ENCODE measurements at regions not wholly inside any gene's neighbourhood (a gene's known extent, or its start where the extent isn't known, plus 50 kb on each side); places are given as distances from the start of the nearest gene placed in this dataset.

DNA sequence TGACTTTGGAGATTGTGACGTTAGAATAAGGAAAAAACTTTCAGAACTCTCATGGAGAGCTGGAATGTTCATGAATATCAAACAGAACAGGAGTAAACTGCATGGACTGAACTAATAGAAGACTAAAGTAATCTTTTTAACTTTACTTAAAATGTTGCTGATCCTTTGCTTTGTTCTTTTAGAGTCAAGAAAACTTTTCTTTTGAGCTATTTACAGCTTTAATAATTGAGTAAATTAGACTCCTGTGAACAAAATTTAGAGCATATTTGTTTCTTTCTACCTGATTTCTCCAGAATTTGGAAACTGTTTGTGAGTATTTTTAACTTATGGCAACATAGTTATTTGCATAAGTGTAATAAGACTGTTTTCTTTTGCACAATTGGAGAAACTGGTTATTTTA lies 146.3 kb downstream of the CDCA7 start:
- TF ChIP-seq, protein P1, sequence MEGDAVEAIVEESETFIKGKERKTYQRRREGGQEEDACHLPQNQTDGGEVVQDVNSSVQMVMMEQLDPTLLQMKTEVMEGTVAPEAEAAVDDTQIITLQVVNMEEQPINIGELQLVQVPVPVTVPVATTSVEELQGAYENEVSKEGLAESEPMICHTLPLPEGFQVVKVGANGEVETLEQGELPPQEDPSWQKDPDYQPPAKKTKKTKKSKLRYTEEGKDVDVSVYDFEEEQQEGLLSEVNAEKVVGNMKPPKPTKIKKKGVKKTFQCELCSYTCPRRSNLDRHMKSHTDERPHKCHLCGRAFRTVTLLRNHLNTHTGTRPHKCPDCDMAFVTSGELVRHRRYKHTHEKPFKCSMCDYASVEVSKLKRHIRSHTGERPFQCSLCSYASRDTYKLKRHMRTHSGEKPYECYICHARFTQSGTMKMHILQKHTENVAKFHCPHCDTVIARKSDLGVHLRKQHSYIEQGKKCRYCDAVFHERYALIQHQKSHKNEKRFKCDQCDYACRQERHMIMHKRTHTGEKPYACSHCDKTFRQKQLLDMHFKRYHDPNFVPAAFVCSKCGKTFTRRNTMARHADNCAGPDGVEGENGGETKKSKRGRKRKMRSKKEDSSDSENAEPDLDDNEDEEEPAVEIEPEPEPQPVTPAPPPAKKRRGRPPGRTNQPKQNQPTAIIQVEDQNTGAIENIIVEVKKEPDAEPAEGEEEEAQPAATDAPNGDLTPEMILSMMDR (IDR thresholded peaks at IDR 0.05; ENCODE audit: insufficient read depth, low read length, poor library complexity, severe bottlenecking): no peak
- TF ChIP-seq EZH2phosphoT487 (conservative IDR thresholded peaks at IDR 0.05; ENCODE audit: low read length): no peak
